K562 (cell line): ENCODE measurements at regions not wholly inside any gene's neighbourhood (a gene's known extent, or its start where the extent isn't known, plus 50 kb on each side); places are given as distances from the start of the nearest gene placed in this dataset.
"Not testable (repeated sequence)": the region's sequence is repeated elsewhere in the genome, so short reads cannot be mapped to it uniquely, and the experiment has no call there.

Experiments
- ARID2 ChIP-seq: fragments of 450-650 bp; IDR thresholded peaks from 2 replicates; pipeline ENCODE4 v1.6.1; 2017; ENCODE audit warnings: antibody characterized with exemption, mild to moderate bottlenecking
- CBX5 ChIP-seq: IDR thresholded peaks from 2 replicates; pipeline ENCODE4 v1.6.1; 2014; ENCODE audit warnings: low read depth, borderline replicate concordance
- CCAR2 ChIP-seq: fragments of 200-400 bp; formaldehyde crosslinking; IDR thresholded peaks from 2 replicates; pipeline ENCODE4 v1.6.1; 2017; ENCODE audit warnings: mild to moderate bottlenecking, low read depth, low read length
- CREB1 ChIP-seq, 2 experiments: sonication (generic) in 1 of 2; formaldehyde crosslinking in 1 of 2; IDR thresholded peaks; 2 replicates each; pipeline versions ENCODE4 v1.6.1 to v1.8.0; 2012 to 2022; ENCODE audit warnings: inconsistent platforms in 1 of 2, mild to moderate bottlenecking in 1 of 2, missing genetic modification reagents in 1 of 2, moderate library complexity in 1 of 2
- FOSL1 ChIP-seq: fragments of 200-800 bp; sonication (Bioruptor generic); conservative IDR thresholded peaks from 2 replicates; pipeline ENCODE4 v1.6.1; 2016; ENCODE audit warnings: missing genetic modification characterization, missing compliant biosample characterization
- IRF1 ChIP-seq: sonication (generic); formaldehyde crosslinking; IDR thresholded peaks from 2 replicates; pipeline ENCODE4 v1.8.0; 2022; ENCODE audit warnings: missing genetic modification reagents, mild to moderate bottlenecking, borderline replicate concordance
- MAX ChIP-seq: sonication (generic); formaldehyde crosslinking; IDR thresholded peaks from 2 replicates; pipeline ENCODE4 v1.9.0; 2022; ENCODE audit warnings: mild to moderate bottlenecking, missing genetic modification reagents
- SOX6 ChIP-seq: fragments of 450-650 bp; IDR thresholded peaks from 2 replicates; pipeline ENCODE4 v1.6.1; 2014; ENCODE audit warnings: mild to moderate bottlenecking
- SP1 ChIP-seq: sonication (generic); formaldehyde crosslinking; IDR thresholded peaks from 2 replicates; pipeline ENCODE4 v1.8.1; 2022; ENCODE audit warnings: mild to moderate bottlenecking, missing genetic modification reagents
- TF ChIP-seq, protein P1 (sequence below), 3 experiments: IDR thresholded peaks in 2 of 3; conservative IDR thresholded peaks in 1 of 3; 2 replicates each; pipeline ENCODE4 v1.5.1; 2011 to 2012; ENCODE audit warnings: low read length in 3 of 3, mild to moderate bottlenecking in 3 of 3, control low read depth in 2 of 3, improper control_type of control experiment in 1 of 3, inconsistent platforms in 1 of 3, low read depth in 1 of 3, mixed read lengths in 1 of 3, moderate library complexity in 1 of 3; ENCODE audit not compliant: insufficient read depth in 2 of 3
- TF ChIP-seq, protein P2 (sequence below), 2 experiments: fragments of 450-650 bp; IDR thresholded peaks; 2 replicates each; pipeline ENCODE4 v1.6.1; 2018; ENCODE audit warnings: mild to moderate bottlenecking in 2 of 2, low read depth in 1 of 2; ENCODE audit not compliant: partially characterized antibody in 2 of 2

DNA sequence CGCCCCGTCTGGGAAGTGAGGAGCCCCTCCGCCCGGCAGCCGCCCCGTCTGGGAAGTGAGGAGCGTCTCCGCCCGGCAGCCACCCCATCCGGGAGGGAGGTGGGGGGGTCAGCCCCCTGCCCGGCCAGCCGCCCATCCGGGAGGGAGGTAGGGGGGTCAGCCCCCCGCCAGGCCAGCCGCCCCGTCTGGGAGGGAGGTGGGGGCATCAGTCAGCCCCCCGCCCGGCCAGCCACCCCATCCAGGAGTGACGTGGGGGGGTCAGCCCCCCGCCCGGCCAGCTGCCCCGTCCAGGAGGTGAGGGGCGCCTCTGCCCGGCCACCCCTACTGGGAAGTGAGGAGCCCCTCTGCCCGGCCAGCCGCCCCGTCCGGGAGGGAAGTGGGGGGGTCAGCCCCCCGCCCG lies 297.5 kb upstream of the DYNLRB2 start:
- not testable (repeated sequence) for TF ChIP-seq SOX6; CBX5; CREB1 (IDR thresholded peaks at IDR 0.05); CREB1 (CRISPR knock-in tag; IDR thresholded peaks at IDR 0.05); CCAR2; MAX (CRISPR knock-in tag); IRF1 (CRISPR knock-in tag); FOSL1 (tag); SP1 (CRISPR knock-in tag); ARID2
- TF ChIP-seq, protein P1, sequence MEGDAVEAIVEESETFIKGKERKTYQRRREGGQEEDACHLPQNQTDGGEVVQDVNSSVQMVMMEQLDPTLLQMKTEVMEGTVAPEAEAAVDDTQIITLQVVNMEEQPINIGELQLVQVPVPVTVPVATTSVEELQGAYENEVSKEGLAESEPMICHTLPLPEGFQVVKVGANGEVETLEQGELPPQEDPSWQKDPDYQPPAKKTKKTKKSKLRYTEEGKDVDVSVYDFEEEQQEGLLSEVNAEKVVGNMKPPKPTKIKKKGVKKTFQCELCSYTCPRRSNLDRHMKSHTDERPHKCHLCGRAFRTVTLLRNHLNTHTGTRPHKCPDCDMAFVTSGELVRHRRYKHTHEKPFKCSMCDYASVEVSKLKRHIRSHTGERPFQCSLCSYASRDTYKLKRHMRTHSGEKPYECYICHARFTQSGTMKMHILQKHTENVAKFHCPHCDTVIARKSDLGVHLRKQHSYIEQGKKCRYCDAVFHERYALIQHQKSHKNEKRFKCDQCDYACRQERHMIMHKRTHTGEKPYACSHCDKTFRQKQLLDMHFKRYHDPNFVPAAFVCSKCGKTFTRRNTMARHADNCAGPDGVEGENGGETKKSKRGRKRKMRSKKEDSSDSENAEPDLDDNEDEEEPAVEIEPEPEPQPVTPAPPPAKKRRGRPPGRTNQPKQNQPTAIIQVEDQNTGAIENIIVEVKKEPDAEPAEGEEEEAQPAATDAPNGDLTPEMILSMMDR (IDR thresholded peaks at IDR 0.05 in 2 of 3, conservative IDR thresholded peaks at IDR 0.05 in 1 of 3; ENCODE audit: insufficient read depth in 2 of 3, low read depth in 1 of 3, low read length in 3 of 3) = not testable (repeated sequence)
- TF ChIP-seq, protein P2, sequence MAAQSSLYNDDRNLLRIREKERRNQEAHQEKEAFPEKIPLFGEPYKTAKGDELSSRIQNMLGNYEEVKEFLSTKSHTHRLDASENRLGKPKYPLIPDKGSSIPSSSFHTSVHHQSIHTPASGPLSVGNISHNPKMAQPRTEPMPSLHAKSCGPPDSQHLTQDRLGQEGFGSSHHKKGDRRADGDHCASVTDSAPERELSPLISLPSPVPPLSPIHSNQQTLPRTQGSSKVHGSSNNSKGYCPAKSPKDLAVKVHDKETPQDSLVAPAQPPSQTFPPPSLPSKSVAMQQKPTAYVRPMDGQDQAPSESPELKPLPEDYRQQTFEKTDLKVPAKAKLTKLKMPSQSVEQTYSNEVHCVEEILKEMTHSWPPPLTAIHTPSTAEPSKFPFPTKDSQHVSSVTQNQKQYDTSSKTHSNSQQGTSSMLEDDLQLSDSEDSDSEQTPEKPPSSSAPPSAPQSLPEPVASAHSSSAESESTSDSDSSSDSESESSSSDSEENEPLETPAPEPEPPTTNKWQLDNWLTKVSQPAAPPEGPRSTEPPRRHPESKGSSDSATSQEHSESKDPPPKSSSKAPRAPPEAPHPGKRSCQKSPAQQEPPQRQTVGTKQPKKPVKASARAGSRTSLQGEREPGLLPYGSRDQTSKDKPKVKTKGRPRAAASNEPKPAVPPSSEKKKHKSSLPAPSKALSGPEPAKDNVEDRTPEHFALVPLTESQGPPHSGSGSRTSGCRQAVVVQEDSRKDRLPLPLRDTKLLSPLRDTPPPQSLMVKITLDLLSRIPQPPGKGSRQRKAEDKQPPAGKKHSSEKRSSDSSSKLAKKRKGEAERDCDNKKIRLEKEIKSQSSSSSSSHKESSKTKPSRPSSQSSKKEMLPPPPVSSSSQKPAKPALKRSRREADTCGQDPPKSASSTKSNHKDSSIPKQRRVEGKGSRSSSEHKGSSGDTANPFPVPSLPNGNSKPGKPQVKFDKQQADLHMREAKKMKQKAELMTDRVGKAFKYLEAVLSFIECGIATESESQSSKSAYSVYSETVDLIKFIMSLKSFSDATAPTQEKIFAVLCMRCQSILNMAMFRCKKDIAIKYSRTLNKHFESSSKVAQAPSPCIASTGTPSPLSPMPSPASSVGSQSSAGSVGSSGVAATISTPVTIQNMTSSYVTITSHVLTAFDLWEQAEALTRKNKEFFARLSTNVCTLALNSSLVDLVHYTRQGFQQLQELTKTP (IDR thresholded peaks at IDR 0.05; ENCODE audit: low read depth in 1 of 2, partially characterized antibody in 2 of 2) = not testable (repeated sequence)
